Left lung (tissue), 4 donors: ENCODE measurements at regions not wholly inside any gene's neighbourhood (a gene's known extent, or its start where the extent isn't known, plus 50 kb on each side); places are given as distances from the start of the nearest gene placed in this dataset.

Experiments used
- ATAC-seq: fragments of 200-7000 bp; cut with Tn5 transposase; one replicate; pipeline ENCODE4 v1.9.1; 2020; ENCODE audit warnings: moderate library complexity
- DNase-seq, 4 donors: peaks; one replicate each; pipeline ENCODE4 v3.0.0-alpha.2; 2013 to 2020
- H3K27ac ChIP-seq, 2 donors: fragments of 200-600 bp; sonication (generic) in 1 of 2; one replicate each; pipeline versions ENCODE4 v1.5.0 to v1.8.0; 2020 to 2021
- H3K27me3 ChIP-seq, 2 donors: fragments of 200-600 bp; sonication (generic) in 1 of 2; one replicate each; pipeline versions ENCODE4 v1.5.0 to v1.8.0; 2020 to 2021
- H3K36me3 ChIP-seq, 2 donors: fragments of 200-600 bp; sonication (generic) in 1 of 2; one replicate each; pipeline versions ENCODE4 v1.5.0 to v1.8.0; 2020 to 2021
- H3K4me1 ChIP-seq, 2 donors: fragments of 200-600 bp; one replicate each; pipeline ENCODE4 v1.8.0; 2021
- H3K4me3 ChIP-seq, 2 donors: fragments of 200-600 bp; sonication (generic) in 1 of 2; one replicate each; pipeline versions ENCODE4 v1.5.0 to v1.8.0; 2020 to 2021; ENCODE audit warnings: mild to moderate bottlenecking in 1 of 2
- H3K9me3 ChIP-seq, 2 donors: fragments of 200-600 bp; sonication (generic) in 1 of 2; one replicate each; pipeline versions ENCODE4 v1.5.0 to v1.8.0; 2020 to 2021
- CTCF ChIP-seq, 2 donors: fragments of 200-600 bp; sonication (generic) in 1 of 2; IDR thresholded peaks; one replicate each; pipeline versions ENCODE4 v1.5.0 to v1.8.0; 2021; ENCODE audit warnings: antibody characterized with exemption in 2 of 2
- intact Hi-C, 2 donors: fragments of 100-400 bp; cut with DNase I; formaldehyde crosslinking; loops; one replicate each; pipeline versions ENCODE4 v1.11.2 to v1.14.2; 2022
- donor health status: DM: no; HTN: yes; CAD: no.
- donor health status: DM: no; HTN: no; CAD: no.

- TF ChIP-seq CTCF (IDR thresholded peaks at IDR 0.05): no peak
- Histone ChIP-seq H3K4me1 (no peaks in the 10 kb centered on the region), H3K36me3 (no peaks in the 10 kb centered on the region), H3K9me3 (peaks cover 0 to 7% of the 10 kb centered on the region in 2 donors), H3K4me3 (no peak overlapping the region), H3K27ac (no peak overlapping the region), H3K27me3 (no peaks in the 10 kb centered on the region)
- ATAC-seq (no peak), DNase-seq (peak in 1 of 4 donors; percentile 62)
- intact Hi-C loops: no loop called here
Measured at GRCh38 chr4:29047341-29048041, 1672.7 kb upstream of the PCDH7 start.

DNA sequence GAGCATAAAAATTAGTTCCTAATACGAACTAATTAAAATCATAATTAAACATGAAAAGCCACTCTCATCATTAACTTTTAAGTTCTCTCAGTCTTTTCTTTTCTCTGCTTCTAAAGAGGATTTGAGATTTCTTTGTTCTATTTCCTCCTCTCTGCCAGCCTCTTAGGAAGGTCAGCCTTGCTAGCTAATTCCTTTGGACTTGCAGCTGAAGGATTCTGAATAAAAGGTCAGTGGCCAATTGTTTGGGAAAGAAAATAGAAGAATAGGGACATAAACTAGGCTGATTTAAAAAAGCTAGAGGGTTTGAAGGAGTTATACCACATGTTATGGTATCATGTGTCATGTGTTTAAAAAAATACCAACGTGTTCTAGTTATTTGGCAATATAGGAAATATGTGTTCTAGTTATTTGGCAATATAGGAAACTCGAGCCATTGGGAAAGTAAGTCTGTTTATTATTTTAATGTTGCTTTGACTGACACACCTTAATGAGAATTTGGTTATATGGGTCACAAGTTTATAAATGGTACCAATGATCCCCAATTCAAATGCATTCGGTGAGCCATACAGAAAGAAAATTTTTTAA is 1668.7 kb upstream of the PCDH7 start:
- Histone ChIP-seq H3K4me3 (no peak overlapping the region), H3K27me3 (no peaks in the 10 kb centered on the region), H3K27ac (no peak overlapping the region), H3K36me3 (no peaks in the 10 kb centered on the region), H3K4me1 (no peaks in the 10 kb centered on the region), H3K9me3 (peaks cover 2 to 7% of the 10 kb centered on the region in 2 donors)
- DNase-seq (no peak), ATAC-seq (no peak)
- intact Hi-C loops: no loop called here
- TF ChIP-seq CTCF (IDR thresholded peaks at IDR 0.05): no peak

DNA sequence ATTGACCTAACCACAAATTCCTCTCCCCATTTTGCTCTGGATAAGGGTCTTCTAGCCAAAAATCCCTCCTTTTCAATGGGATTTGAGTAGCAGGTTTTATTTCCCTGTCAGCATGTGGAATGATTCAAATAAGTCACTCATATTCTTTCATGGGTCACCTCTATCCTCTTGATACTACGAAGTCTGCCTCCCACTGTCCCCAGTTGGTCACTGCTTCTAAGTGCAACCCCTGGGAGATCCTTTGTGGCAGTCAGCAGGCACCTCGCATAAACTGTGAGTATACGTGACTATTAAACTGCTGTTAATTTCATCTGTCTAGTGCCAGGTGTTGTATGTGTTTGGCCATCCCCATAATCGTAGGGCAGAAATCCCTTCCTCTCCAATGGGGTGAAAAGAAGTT is 1667.9 kb upstream of the PCDH7 start:
- DNase-seq: no peak
- peaks cover 2 to 4% of the 10 kb centered on the region in 2 donors for H3K9me3 ChIP-seq
- intact Hi-C loops: no loop called here
- no peaks in the 10 kb centered on the region for H3K36me3 ChIP-seq
- H3K4me1 ChIP-seq: no peaks in the 10 kb centered on the region
- no peak for ATAC-seq
- no peak overlapping the region for H3K4me3 ChIP-seq
- TF ChIP-seq CTCF (IDR thresholded peaks at IDR 0.05): no peak
- H3K27me3 ChIP-seq: no peaks in the 10 kb centered on the region
- H3K27ac ChIP-seq: no peak overlapping the region

- Histone ChIP-seq H3K4me1 (no peaks in the 10 kb centered on the region), H3K27ac (no peak overlapping the region), H3K36me3 (no peaks in the 10 kb centered on the region), H3K4me3 (no peak overlapping the region), H3K27me3 (no peaks in the 10 kb centered on the region), H3K9me3 (peaks cover 0 to 2% of the 10 kb centered on the region in 2 donors)
- no peak for TF ChIP-seq CTCF (IDR thresholded peaks at IDR 0.05)
- intact Hi-C loops: no loop called here
- DNase-seq (no peak), ATAC-seq (no peak)
Measured at GRCh38 chr4:29058531-29058930, 1661.6 kb upstream of the PCDH7 start.

GRCh38 chr4:29066861-29067260 is 1653.3 kb upstream of the PCDH7 start:
- no peak for TF ChIP-seq CTCF (IDR thresholded peaks at IDR 0.05)
- ATAC-seq: no peak

More at GRCh38 chr4:29066861-29067260, 1653.3 kb upstream of the PCDH7 start:
- Histone ChIP-seq H3K9me3 (peaks cover 0 to 7% of the 10 kb centered on the region in 2 donors), H3K4me1 (no peaks in the 10 kb centered on the region), H3K36me3 (no peaks in the 10 kb centered on the region), H3K4me3 (no peak overlapping the region), H3K27ac (no peak overlapping the region), H3K27me3 (no peaks in the 10 kb centered on the region)
- no peak for DNase-seq
- intact Hi-C loops: no loop called here
